GM23338 (cell line): ENCODE measurements at regions not wholly inside any gene's neighbourhood (a gene's known extent, or its start where the extent isn't known, plus 50 kb on each side); places are given as distances from the start of the nearest gene placed in this dataset.

ENCODE experiments used
- CREB1 ChIP-seq: fragments of 250-450 bp; sonication (Bioruptor Pico); IDR thresholded peaks from 2 replicates; pipeline ENCODE4 v1.5.0; 2020; ENCODE audit warnings: low read depth, mild to moderate bottlenecking, moderate library complexity
- EZH2 ChIP-seq: fragments of 200-600 bp; sonication (generic); IDR thresholded peaks from one replicate; pipeline ENCODE4 v1.8.0; 2017; ENCODE audit warnings: antibody characterized with exemption, mild to moderate bottlenecking, low read depth; ENCODE audit not compliant: unreplicated experiment
- JUNB ChIP-seq: IDR thresholded peaks from one replicate; pipeline ENCODE4 v1.6.1; 2016; ENCODE audit warnings: antibody characterized with exemption; ENCODE audit not compliant: unreplicated experiment
- NANOG ChIP-seq: IDR thresholded peaks from 2 replicates; pipeline ENCODE4 v1.6.1; 2016; ENCODE audit warnings: antibody characterized with exemption, borderline replicate concordance
- POLR2AphosphoS5 ChIP-seq: IDR thresholded peaks from 2 replicates; pipeline ENCODE4 v1.6.1; 2016; ENCODE audit warnings: antibody characterized with exemption, low read depth
- STAT1 ChIP-seq: IDR thresholded peaks from one replicate; pipeline ENCODE4 v1.6.1; 2016; ENCODE audit warnings: antibody characterized with exemption; ENCODE audit not compliant: unreplicated experiment
- ZNF114 ChIP-seq: fragments of 250-450 bp; sonication (Bioruptor Pico); IDR thresholded peaks from 2 replicates; pipeline ENCODE4 v1.5.0; 2020; ENCODE audit warnings: mild to moderate bottlenecking, moderate library complexity
- ZNF331 ChIP-seq: fragments of 250-450 bp; sonication (Bioruptor Pico); IDR thresholded peaks from 2 replicates; pipeline ENCODE4 v1.5.0; 2020; ENCODE audit warnings: low read depth, mild to moderate bottlenecking, moderate library complexity
- TF ChIP-seq, protein P1 (sequence below): fragments of 250-450 bp; sonication (Bioruptor Pico); IDR thresholded peaks from 2 replicates; pipeline ENCODE4 v1.5.0; 2020; ENCODE audit warnings: mild to moderate bottlenecking, moderate library complexity
- TF ChIP-seq, protein P2 (sequence below), 2 experiments: fragments of 200-600 bp in 1 of 2; sonication (generic) in 1 of 2; conservative IDR thresholded peaks; 2 replicates each; pipeline versions ENCODE4 v1.5.1 to v1.6.1; 2016 to 2017; ENCODE audit warnings: antibody characterized with exemption in 2 of 2, low read depth in 2 of 2, mild to moderate bottlenecking in 2 of 2, moderate library complexity in 1 of 2

DNA sequence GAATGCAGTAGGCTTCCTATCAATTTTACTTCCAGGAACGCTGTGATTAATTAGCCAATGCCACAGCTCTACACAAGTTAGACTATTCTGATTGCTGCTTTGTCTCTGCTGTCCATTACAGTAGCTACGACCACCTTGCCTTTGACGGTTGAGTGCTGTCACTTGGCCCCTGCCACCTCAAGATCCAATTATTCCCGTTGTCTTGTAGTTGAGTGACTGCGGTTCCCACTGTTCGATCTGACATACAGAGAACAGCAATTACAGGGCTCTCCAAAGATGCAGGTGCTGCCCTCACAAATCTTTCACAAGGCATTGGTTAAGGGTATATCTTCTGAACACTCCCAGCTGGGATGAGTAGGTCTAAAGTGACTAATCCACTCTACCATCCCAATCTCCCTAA is 393.4 kb upstream of the KIF2A start (continued):
- TF ChIP-seq, protein P1, sequence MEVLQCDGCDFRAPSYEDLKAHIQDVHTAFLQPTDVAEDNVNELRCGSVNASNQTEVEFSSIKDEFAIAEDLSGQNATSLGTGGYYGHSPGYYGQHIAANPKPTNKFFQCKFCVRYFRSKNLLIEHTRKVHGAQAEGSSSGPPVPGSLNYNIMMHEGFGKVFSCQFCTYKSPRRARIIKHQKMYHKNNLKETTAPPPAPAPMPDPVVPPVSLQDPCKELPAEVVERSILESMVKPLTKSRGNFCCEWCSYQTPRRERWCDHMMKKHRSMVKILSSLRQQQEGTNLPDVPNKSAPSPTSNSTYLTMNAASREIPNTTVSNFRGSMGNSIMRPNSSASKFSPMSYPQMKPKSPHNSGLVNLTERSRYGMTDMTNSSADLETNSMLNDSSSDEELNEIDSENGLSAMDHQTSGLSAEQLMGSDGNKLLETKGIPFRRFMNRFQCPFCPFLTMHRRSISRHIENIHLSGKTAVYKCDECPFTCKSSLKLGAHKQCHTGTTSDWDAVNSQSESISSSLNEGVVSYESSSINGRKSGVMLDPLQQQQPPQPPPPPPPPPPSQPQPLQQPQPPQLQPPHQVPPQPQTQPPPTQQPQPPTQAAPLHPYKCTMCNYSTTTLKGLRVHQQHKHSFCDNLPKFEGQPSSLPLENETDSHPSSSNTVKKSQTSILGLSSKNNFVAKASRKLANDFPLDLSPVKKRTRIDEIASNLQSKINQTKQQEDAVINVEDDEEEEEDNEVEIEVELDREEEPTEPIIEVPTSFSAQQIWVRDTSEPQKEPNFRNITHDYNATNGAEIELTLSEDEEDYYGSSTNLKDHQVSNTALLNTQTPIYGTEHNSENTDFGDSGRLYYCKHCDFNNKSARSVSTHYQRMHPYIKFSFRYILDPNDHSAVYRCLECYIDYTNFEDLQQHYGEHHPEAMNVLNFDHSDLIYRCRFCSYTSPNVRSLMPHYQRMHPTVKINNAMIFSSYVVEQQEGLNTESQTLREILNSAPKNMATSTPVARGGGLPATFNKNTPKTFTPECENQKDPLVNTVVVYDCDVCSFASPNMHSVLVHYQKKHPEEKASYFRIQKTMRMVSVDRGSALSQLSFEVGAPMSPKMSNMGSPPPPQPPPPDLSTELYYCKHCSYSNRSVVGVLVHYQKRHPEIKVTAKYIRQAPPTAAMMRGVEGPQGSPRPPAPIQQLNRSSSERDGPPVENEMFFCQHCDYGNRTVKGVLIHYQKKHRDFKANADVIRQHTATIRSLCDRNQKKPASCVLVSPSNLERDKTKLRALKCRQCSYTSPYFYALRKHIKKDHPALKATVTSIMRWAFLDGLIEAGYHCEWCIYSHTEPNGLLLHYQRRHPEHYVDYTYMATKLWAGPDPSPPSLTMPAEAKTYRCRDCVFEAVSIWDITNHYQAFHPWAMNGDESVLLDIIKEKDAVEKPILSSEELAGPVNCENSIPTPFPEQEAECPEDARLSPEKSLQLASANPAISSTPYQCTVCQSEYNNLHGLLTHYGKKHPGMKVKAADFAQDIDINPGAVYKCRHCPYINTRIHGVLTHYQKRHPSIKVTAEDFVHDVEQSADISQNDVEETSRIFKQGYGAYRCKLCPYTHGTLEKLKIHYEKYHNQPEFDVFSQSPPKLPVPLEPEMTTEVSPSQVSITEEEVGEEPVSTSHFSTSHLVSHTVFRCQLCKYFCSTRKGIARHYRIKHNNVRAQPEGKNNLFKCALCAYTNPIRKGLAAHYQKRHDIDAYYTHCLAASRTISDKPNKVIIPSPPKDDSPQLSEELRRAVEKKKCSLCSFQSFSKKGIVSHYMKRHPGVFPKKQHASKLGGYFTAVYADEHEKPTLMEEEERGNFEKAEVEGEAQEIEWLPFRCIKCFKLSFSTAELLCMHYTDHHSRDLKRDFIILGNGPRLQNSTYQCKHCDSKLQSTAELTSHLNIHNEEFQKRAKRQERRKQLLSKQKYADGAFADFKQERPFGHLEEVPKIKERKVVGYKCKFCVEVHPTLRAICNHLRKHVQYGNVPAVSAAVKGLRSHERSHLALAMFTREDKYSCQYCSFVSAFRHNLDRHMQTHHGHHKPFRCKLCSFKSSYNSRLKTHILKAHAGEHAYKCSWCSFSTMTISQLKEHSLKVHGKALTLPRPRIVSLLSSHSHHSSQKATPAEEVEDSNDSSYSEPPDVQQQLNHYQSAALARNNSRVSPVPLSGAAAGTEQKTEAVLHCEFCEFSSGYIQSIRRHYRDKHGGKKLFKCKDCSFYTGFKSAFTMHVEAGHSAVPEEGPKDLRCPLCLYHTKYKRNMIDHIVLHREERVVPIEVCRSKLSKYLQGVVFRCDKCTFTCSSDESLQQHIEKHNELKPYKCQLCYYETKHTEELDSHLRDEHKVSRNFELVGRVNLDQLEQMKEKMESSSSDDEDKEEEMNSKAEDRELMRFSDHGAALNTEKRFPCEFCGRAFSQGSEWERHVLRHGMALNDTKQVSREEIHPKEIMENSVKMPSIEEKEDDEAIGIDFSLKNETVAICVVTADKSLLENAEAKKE (CRISPR knock-in tag), result no peak
- no peak for TF ChIP-seq POLR2AphosphoS5
- no peak for TF ChIP-seq STAT1
- no peak for TF ChIP-seq JUNB
- no peak for TF ChIP-seq NANOG
- TF ChIP-seq, protein P2, sequence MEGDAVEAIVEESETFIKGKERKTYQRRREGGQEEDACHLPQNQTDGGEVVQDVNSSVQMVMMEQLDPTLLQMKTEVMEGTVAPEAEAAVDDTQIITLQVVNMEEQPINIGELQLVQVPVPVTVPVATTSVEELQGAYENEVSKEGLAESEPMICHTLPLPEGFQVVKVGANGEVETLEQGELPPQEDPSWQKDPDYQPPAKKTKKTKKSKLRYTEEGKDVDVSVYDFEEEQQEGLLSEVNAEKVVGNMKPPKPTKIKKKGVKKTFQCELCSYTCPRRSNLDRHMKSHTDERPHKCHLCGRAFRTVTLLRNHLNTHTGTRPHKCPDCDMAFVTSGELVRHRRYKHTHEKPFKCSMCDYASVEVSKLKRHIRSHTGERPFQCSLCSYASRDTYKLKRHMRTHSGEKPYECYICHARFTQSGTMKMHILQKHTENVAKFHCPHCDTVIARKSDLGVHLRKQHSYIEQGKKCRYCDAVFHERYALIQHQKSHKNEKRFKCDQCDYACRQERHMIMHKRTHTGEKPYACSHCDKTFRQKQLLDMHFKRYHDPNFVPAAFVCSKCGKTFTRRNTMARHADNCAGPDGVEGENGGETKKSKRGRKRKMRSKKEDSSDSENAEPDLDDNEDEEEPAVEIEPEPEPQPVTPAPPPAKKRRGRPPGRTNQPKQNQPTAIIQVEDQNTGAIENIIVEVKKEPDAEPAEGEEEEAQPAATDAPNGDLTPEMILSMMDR (conservative IDR thresholded peaks at IDR 0.05; ENCODE audit: low read depth in 2 of 2), result no peak
- TF ChIP-seq ZNF114, result no peak
- TF ChIP-seq CREB1, result no peak
- no peak for TF ChIP-seq EZH2
- TF ChIP-seq ZNF331 (CRISPR knock-in tag), result no peak
